ENCODE measurements at regions not wholly inside any gene's neighbourhood (a gene's known extent, or its start where the extent isn't known, plus 50 kb on each side); places are given as distances from the start of the nearest gene placed in this dataset.

DNA sequence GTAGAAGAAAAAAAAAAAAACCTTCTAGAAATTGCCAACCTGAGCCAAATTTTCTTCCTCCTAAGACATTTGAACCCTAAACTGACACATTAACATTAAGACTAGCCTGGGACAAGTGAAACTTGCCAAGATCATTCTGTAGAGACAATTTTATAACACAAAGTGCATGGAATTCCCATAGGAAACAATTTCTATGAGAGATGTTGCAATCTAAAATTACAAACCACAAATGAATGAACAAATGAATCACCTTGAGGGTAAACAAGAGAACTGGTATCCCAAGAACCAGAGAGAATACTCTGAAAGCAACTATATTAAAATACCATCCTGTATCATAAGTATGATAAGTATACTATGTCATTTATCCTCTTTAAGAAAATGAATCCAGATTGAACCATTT is 165.3 kb downstream of the DICER1 start:
- DNase-seq, result no peak

GRCh38 chr14:94989946-94990345 is 167.4 kb downstream of the DICER1 start:
- DNase-seq, result no peak

DNA sequence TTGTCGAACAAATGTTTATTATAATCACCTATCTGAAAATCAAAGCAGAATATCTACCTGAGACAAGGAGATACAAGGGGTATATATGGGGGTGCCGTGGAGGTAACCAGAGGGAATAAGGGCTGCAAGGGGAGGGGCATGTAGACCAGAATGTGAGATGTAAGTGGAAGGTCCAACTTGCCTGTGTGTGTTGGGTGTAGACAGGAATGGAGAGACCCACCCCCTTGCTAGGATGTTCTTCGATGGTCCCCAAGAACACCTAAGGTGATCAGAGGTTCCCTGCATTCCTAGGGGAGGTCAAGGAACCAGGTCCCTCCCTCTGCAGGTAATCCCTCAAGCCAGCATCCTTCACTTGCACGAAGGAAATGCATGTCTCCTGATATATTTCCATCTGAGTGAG is 167.9 kb downstream of the DICER1 start:
- no peak for DNase-seq

DNA sequence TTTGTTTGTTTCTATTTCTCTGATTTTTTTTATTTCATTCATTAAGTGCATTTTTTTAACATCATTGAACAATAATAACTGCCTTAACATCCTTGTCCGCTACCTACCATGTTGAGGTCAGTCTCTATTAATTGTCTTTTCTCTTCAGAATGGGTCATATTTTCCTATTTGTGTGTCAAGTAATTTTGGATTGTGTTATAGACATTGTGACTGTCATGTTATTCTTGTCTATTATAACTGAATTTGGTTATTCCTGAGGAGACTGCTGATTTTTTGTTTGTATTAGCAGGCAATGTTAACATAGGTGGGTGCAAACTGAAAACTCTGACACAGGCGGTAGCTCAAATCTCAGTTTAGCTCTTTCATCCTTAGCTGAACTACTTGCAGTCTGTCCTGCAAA is 169.9 kb downstream of the DICER1 start:
- DNase-seq, result no peak

- no peak for DNase-seq
Observed at GRCh38 chr14:94979891-94980290, 177.4 kb downstream of the DICER1 start.

- DNase-seq, result no peak
Observed at GRCh38 chr14:94977016-94977415, 180.3 kb downstream of the DICER1 start.

DNA sequence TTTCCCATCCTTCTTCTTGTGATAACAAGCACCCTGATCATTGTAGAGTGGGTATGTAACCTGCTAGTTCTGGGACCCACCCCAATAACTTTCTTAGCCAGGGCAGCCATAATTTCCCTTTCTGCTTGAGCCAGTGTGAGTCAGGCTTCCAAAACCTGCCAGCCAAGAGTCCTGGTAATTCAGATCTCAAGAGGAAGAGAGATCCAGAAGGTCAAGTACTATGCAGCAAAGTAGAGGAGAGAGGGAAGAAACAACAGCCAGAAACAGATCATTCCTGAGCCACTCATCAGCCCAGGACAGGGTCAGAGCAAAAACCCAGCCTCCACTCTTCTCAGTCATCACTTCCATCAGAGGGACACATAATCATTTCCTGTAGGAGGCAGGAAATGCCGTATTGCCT is 182.0 kb downstream of the DICER1 start:
- DNase-seq, result no peak

DNA sequence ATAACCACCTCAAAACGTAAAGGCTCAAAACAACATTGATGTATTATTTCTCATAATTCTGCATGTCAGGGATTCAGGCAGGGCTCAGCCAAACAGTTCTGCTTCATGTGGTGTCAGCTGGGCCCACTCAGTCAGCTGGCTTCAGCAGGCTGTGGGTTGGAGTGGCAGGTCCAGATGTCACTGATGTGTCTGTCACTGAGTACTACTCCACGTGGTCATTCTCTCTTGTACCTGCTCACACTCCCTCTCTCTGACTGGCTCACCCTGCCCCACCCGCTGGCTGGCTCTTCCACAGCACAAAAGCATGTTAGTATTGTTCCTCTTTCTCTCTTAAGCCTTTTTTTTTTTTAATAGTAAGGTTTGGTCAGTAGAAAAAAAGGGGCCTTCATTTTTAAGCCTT is 182.4 kb downstream of the DICER1 start:
- no peak for DNase-seq

DNA sequence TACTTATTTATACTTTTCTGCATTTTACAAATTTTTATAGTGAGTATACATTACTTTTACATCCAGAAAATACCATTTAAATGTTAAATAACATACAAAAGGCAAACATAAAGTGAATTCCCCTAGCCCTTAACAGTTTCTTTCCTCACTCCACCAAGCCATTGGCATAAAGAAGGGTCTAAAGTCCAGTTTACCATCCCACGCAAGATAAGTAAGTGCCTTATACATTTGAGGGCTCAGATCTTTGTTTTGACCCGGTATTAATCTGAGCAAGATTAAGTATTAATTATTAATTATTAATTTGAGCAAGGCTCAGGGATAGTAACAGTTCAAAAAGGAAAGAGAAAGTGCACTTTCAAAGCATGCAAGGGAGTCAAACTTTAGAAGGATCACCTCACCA is 182.9 kb downstream of the DICER1 start:
- DNase-seq, result no peak

GRCh38 chr14:94971750-94972149 is 185.6 kb downstream of the DICER1 start:
- DNase-seq, result no peak

- DNase-seq, result no peak
Observed at GRCh38 chr14:94970941-94971730, 186.2 kb downstream of the DICER1 start.

GRCh38 chr14:94969766-94970165 is 187.6 kb downstream of the DICER1 start:
- no peak for DNase-seq

GRCh38 chr14:94966868-94967267 is 190.5 kb downstream of the DICER1 start:
- DNase-seq, result no peak

DNA sequence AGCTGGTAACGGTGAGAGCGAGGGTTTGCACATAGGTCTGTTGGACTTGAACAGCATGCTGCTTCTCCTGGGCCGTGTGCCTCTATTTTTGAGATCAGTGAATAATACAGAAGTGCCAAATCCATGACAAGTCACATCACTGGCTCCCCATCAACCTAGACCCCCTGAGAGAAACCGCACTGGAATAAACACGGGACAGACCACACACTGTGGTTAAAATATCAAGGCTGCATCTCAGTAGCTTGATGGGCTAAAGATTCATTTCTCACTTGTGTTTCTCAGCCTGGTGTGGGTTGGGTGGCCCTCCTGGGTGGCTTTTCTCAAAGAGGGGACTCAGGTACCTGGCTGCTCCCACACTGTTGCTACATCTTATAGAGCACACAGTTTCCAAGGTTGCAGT is 191.0 kb downstream of the DICER1 start:
- no peak for DNase-seq

- DNase-seq, result no peak
Observed at GRCh38 chr14:94965551-94966313, 191.6 kb downstream of the DICER1 start.

GRCh38 chr14:94964931-94965330 is 192.4 kb downstream of the DICER1 start:
- no peak for DNase-seq

DNA sequence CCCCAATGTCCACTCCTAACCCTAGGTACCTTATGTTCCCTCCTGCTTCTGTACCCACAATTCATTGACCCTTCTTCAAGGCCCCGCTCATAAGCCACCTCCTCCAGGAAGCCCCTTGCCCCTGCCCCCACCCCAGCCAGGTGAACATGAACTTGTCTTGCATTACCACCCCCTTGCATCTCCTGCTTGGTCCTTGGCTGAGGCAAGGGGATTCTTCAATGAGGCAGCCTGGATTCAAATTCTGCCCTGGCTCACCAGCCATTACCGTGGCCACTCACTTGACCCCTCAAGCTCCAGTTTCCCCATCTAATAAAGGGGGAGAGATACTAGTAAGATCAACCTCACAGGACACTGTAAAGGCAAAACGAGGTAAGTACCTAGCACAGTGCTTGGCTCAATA is 193.1 kb downstream of the DICER1 start:
- no peak for DNase-seq

DNA sequence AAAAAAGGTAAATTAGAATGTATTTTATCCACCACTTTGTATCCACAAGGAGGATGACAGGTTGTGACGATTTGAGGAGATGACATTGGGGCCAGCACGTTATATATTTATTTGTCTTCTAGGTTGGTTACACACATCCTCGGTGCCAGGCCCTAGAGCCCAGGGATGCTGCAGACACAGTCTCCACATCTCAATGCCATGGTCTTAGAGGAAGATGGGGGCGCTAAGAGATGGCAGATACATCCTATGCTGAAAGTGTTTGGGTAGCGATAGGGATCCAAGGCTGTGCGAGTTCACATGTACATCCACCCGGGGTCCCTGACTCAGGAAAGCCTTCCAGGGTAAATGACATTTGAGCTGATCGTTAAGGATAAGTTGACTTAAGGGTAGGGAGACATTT is 193.1 kb upstream of the GSC start:
- no peak for DNase-seq

GRCh38 chr14:94962166-94962575 is 192.3 kb upstream of the GSC start:
- DNase-seq, result no peak

DNA sequence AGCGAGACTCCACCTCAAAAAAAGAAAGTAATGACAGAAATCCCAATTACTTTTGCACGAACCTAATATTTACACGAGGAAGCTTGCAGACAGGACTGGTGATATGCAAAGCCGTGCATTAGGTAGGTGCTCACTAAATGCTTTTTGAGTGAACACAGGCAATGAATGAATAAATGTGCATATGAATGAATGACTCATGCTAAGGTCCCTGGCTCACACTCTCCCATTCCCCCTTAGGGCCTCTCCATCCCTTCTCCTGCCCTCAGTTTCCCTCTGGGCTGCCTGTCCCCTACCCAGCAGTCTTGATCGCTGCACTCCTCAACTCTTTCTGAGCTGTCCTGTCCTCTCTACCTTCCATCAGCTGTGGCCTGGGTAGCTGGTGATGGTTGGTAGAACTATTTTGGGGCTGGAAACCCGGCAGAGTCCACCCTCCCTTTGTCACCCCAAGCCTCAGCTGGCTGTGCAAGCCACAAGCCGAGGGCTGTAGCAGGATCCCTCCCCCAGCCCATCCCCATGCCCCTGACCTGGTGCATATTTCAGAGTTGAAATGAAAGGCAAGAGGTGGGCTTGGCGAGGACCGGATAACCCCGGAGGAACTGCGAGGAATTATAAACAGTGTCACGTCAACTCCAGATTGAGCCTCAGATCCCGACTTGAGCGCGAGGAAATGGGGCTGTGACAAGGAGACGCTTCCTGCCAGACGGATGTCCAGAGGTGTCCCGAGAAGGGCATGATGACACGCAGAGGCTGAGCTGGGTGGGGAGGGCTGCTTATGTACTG is 191.7 kb upstream of the GSC start:
- DNase-seq, result no peak

GRCh38 chr14:94960285-94961001 is 190.5 kb upstream of the GSC start:
- no peak for DNase-seq

GRCh38 chr14:94953541-94954260 is 183.8 kb upstream of the GSC start:
- no peak for DNase-seq
